H9 (cell line): ENCODE measurements at regions not wholly inside any gene's neighbourhood (a gene's known extent, or its start where the extent isn't known, plus 50 kb on each side); places are given as distances from the start of the nearest gene placed in this dataset.

Source experiments
- DNase-seq: peaks from one replicate; pipeline ENCODE4 v3.0.0-alpha.2; 2017
- H2AFZ ChIP-seq: one replicate; pipeline ENCODE4 v1.6.1; 2013; ENCODE audit warnings: mild to moderate bottlenecking, low read length, control low read depth, moderate library complexity
- H2AK5ac ChIP-seq: 2 replicates; pipeline ENCODE4 v1.6.1; 2013; ENCODE audit warnings: low read length, control low read depth, mixed read lengths; ENCODE audit not compliant: insufficient read length
- H2BK120ac ChIP-seq: one replicate; pipeline ENCODE4 v1.6.1; 2013; ENCODE audit warnings: low read depth, mild to moderate bottlenecking, low read length, control low read depth, inconsistent platforms; ENCODE audit not compliant: poor library complexity, severe bottlenecking
- H2BK12ac ChIP-seq: 2 replicates; pipeline ENCODE4 v1.6.1; 2013; ENCODE audit warnings: low read length, control low read depth, mixed read lengths, low read depth; ENCODE audit not compliant: insufficient read length
- H2BK15ac ChIP-seq: 2 replicates; pipeline ENCODE4 v1.6.1; 2013; ENCODE audit warnings: low read depth, low read length, control low read depth
- H2BK20ac ChIP-seq: one replicate; pipeline ENCODE4 v1.6.1; 2013; ENCODE audit warnings: low read depth, mild to moderate bottlenecking, low read length, control low read depth, inconsistent platforms; ENCODE audit not compliant: poor library complexity, severe bottlenecking
- H2BK5ac ChIP-seq: 2 replicates; pipeline ENCODE4 v1.6.1; 2013; ENCODE audit warnings: low read length, control low read depth, mixed read lengths; ENCODE audit not compliant: insufficient read length
- H3K14ac ChIP-seq: 2 replicates; pipeline ENCODE4 v1.6.1; 2013; ENCODE audit warnings: low read length, control low read depth; ENCODE audit not compliant: insufficient read depth
- H3K18ac ChIP-seq: 2 replicates; pipeline ENCODE4 v1.6.1; 2013; ENCODE audit warnings: low read depth, mild to moderate bottlenecking, mixed read lengths, low read length, control low read depth; ENCODE audit not compliant: insufficient read length
- H3K23ac ChIP-seq: 2 replicates; pipeline ENCODE4 v1.6.1; 2013; ENCODE audit warnings: low read length, control low read depth, mixed read lengths, low read depth; ENCODE audit not compliant: insufficient read length
- H3K23me2 ChIP-seq: 2 replicates; pipeline ENCODE4 v1.6.1; 2013; ENCODE audit warnings: low read depth, mild to moderate bottlenecking, mixed read lengths, low read length, control low read depth; ENCODE audit not compliant: insufficient read length, poor library complexity, severe bottlenecking
- H3K27ac ChIP-seq: 2 replicates; pipeline ENCODE4 v1.5.1; 2013; ENCODE audit warnings: low read length, control low read depth, mixed read lengths, low read depth; ENCODE audit not compliant: insufficient read length
- H3K27me3 ChIP-seq: 2 replicates; pipeline ENCODE4 v1.6.1; 2013; ENCODE audit warnings: low read length, control low read depth, inconsistent platforms; ENCODE audit not compliant: insufficient read depth
- H3K4ac ChIP-seq: 2 replicates; pipeline ENCODE4 v1.6.1; 2013; ENCODE audit warnings: low read depth, mild to moderate bottlenecking, control low read depth, inconsistent platforms, low read length, moderate library complexity
- H3K4me1 ChIP-seq: 2 replicates; pipeline ENCODE4 v1.6.1; 2013; ENCODE audit warnings: low read length, control low read depth, inconsistent platforms; ENCODE audit not compliant: insufficient read depth
- H3K4me2 ChIP-seq: 2 replicates; pipeline ENCODE4 v1.6.1; 2013; ENCODE audit warnings: low read length, control low read depth, mixed read lengths; ENCODE audit not compliant: insufficient read length, insufficient read depth
- H3K56ac ChIP-seq: 2 replicates; pipeline ENCODE4 v1.6.1; 2013; ENCODE audit warnings: low read depth, mild to moderate bottlenecking, mixed read lengths, low read length, control low read depth; ENCODE audit not compliant: insufficient read length
- H3K79me1 ChIP-seq: 2 replicates; pipeline ENCODE4 v1.6.1; 2013; ENCODE audit warnings: low read depth, mild to moderate bottlenecking, moderate library complexity, low read length, control low read depth, inconsistent platforms; ENCODE audit not compliant: insufficient read depth, poor library complexity, severe bottlenecking
- H3K79me2 ChIP-seq: 2 replicates; pipeline ENCODE4 v1.6.1; 2013; ENCODE audit warnings: low read length, control low read depth, inconsistent platforms; ENCODE audit not compliant: insufficient read depth
- H3K9ac ChIP-seq: 2 replicates; pipeline ENCODE4 v1.6.1; 2013; ENCODE audit warnings: low read length, control low read depth, mixed read lengths; ENCODE audit not compliant: insufficient read length; ENCODE audit errors: extremely low read depth
- H3K9me3 ChIP-seq: one replicate; pipeline ENCODE4 v1.6.1; 2013; ENCODE audit warnings: low read depth, low read length, inconsistent platforms; ENCODE audit not compliant: control insufficient read depth
- H3T11ph ChIP-seq: one replicate; pipeline ENCODE4 v1.6.1; 2013; ENCODE audit warnings: mild to moderate bottlenecking, low read length, control low read depth, inconsistent platforms
- H4K20me1 ChIP-seq: one replicate; pipeline ENCODE4 v1.6.1; 2013; ENCODE audit not compliant: control insufficient read depth, insufficient read length, insufficient read depth
- H4K5ac ChIP-seq: 2 replicates; pipeline ENCODE4 v1.6.1; 2013; ENCODE audit warnings: low read depth, mild to moderate bottlenecking, mixed read lengths, low read length, control low read depth; ENCODE audit not compliant: insufficient read length
- H4K8ac ChIP-seq: replicated peaks from 2 replicates; pipeline ENCODE4 v1.6.1; 2013; ENCODE audit warnings: low read length, control low read depth, mixed read lengths, low read depth; ENCODE audit not compliant: insufficient read length
- H4K91ac ChIP-seq: 2 replicates; pipeline ENCODE4 v1.6.1; 2013; ENCODE audit warnings: low read depth, mild to moderate bottlenecking, moderate library complexity, mixed read lengths, low read length, control low read depth; ENCODE audit not compliant: insufficient read length
- H3K27ac Mint-ChIP-seq, 3 experiments: 2 replicates in 2 of 3; 3 replicates in 1 of 3; pipeline ENCODE4 v1.8.0; 2020 to 2021; ENCODE audit warnings: mixed read lengths in 3 of 3, mild to moderate bottlenecking in 1 of 3, moderate library complexity in 1 of 3
- H3K27me3 Mint-ChIP-seq: 2 replicates; pipeline ENCODE4 v1.8.0; 2021; ENCODE audit warnings: low read depth, mild to moderate bottlenecking, moderate library complexity, mixed read lengths
- H3K36me3 Mint-ChIP-seq, 3 experiments: 2 replicates in 2 of 3; 3 replicates in 1 of 3; pipeline ENCODE4 v1.8.0; 2020 to 2021; ENCODE audit warnings: low read depth in 3 of 3, mixed read lengths in 3 of 3; ENCODE audit not compliant: insufficient read depth in 1 of 3
- H3K4me1 Mint-ChIP-seq, 2 experiments: 2 replicates each; pipeline ENCODE4 v1.8.0; 2020; ENCODE audit warnings: mixed read lengths in 2 of 2
- H3K4me3 Mint-ChIP-seq, 2 experiments: 2 replicates in 1 of 2; 3 replicates in 1 of 2; pipeline ENCODE4 v1.8.0; 2020 to 2021; ENCODE audit warnings: mild to moderate bottlenecking in 2 of 2, mixed read lengths in 2 of 2, moderate library complexity in 1 of 2
- H3K9me3 Mint-ChIP-seq, 2 experiments: 2 replicates in 1 of 2; 3 replicates in 1 of 2; pipeline ENCODE4 v1.8.0; 2020; ENCODE audit warnings: mild to moderate bottlenecking in 2 of 2, mixed read lengths in 2 of 2, moderate library complexity in 1 of 2
- WGBS: extraction: QIAGEN DNeasy Blood & Tissue Kit; methylation state at CpG from one replicate; pipeline ENCODE4 v1.1.7; 2013; ENCODE audit warnings: missing lambda C conversion rate, low lambda C conversion rate, mixed read lengths; ENCODE audit not compliant: insufficient read length; ENCODE audit errors: extremely low coverage; 5-methylcytosine and 5-hydroxymethylcytosine counted together
- TF ChIP-seq, protein P1 (sequence below): fragments of 200-600 bp; sonication (generic); conservative IDR thresholded peaks from 3 replicates; pipeline ENCODE4 v1.8.0; 2021; ENCODE audit warnings: antibody characterized with exemption, mild to moderate bottlenecking

DNA sequence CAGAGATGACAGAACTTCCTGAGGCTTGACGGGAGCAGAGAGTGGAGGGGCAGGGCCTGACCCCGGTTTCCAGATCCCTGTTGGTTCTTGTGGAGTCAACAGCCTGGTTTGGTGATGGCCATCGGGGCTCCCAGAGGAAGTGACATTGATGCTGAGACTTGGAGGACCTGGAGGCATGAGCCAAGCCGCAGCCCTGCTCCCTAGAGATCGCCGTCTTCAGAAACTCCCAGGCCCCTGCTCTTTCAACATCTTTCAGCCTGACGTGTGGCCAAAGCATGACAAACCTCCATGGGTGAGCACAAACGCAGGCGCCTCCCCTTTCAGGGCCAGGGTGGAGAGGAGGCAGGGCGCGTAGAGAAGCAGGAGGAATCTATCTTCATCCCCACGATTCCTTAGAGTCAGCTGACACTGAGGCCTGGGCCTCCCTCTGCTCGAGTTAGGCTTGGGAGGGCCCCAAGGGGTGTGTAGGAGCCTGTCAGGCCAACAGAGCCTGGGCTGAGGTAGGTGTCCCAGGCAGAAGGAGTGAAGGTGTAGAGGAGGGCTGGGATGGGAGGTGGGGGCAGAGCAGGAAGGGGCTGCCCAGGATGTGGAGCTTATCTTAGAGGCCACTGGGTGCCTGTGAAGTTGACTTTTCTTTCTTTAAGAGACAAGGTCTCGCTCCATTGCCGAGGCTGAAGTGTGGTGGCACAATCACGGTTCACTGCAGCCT lies 56.1 kb upstream of the MED9 start:
- no peak overlapping the region for H3K18ac ChIP-seq
- H2AFZ ChIP-seq, result no peak overlapping the region
- no peak overlapping the region for H4K8ac ChIP-seq
- H3K27ac ChIP-seq, result no peak overlapping the region
- H4K5ac ChIP-seq, result no peak overlapping the region
- H3K79me2 ChIP-seq, result no peaks in the 10 kb centered on the region
- H3K56ac ChIP-seq, result no peak overlapping the region
- peaks cover 5 to 10% (median 5%) of the 10 kb centered on the region in 3 experiments; a peak in 5 of 7 replicates for H3K36me3 Mint-ChIP-seq
- H3K14ac ChIP-seq, result no peak overlapping the region
- no peak overlapping the region for H3K23ac ChIP-seq
- H3K27me3 Mint-ChIP-seq, result peaks cover 22% of the 10 kb centered on the region
- no peak for DNase-seq
- no CpG with 5 or more reads among the region's 16 CpGs for WGBS
- H3K9me3 ChIP-seq, result no peaks in the 10 kb centered on the region
- H3K27ac Mint-ChIP-seq, result no peak overlapping the region
- H3K23me2 ChIP-seq, result no peaks in the 10 kb centered on the region
- no peaks in the 10 kb centered on the region for H3K4me1 ChIP-seq
- no peak overlapping the region for H2BK15ac ChIP-seq
- H3K9ac ChIP-seq, result no peak overlapping the region
- H4K20me1 ChIP-seq, result no peaks in the 10 kb centered on the region
- H2BK20ac ChIP-seq, result no peak overlapping the region
- no peak overlapping the region for H3K4me3 Mint-ChIP-seq
- H4K91ac ChIP-seq, result no peak overlapping the region
- H2BK12ac ChIP-seq, result no peak overlapping the region
- no peak overlapping the region for H2AK5ac ChIP-seq
- no peak overlapping the region for H2BK5ac ChIP-seq
- no peak overlapping the region for H2BK120ac ChIP-seq
- no peaks in the 10 kb centered on the region for H3K27me3 ChIP-seq
- no peaks in the 10 kb centered on the region for H3K4me1 Mint-ChIP-seq
- no peak overlapping the region for H3T11ph ChIP-seq
- H3K4me2 ChIP-seq, result no peak overlapping the region
- H3K79me1 ChIP-seq, result no peaks in the 10 kb centered on the region
- H3K4ac ChIP-seq, result no peak overlapping the region
- TF ChIP-seq, protein P1, sequence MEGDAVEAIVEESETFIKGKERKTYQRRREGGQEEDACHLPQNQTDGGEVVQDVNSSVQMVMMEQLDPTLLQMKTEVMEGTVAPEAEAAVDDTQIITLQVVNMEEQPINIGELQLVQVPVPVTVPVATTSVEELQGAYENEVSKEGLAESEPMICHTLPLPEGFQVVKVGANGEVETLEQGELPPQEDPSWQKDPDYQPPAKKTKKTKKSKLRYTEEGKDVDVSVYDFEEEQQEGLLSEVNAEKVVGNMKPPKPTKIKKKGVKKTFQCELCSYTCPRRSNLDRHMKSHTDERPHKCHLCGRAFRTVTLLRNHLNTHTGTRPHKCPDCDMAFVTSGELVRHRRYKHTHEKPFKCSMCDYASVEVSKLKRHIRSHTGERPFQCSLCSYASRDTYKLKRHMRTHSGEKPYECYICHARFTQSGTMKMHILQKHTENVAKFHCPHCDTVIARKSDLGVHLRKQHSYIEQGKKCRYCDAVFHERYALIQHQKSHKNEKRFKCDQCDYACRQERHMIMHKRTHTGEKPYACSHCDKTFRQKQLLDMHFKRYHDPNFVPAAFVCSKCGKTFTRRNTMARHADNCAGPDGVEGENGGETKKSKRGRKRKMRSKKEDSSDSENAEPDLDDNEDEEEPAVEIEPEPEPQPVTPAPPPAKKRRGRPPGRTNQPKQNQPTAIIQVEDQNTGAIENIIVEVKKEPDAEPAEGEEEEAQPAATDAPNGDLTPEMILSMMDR, result no peak
- H3K9me3 Mint-ChIP-seq, result peaks cover 21 to 24% of the 10 kb centered on the region in 2 experiments
